Gastrocnemius medialis (tissue), 4 donors: ENCODE measurements at regions not wholly inside any gene's neighbourhood (a gene's known extent, or its start where the extent isn't known, plus 50 kb on each side); places are given as distances from the start of the nearest gene placed in this dataset.

Source experiments
- ATAC-seq, 2 donors: fragments of 150-250 bp; one replicate each; pipeline ENCODE4 v1.9.1; 2016
- DNase-seq, 2 donors: peaks; one replicate each; pipeline ENCODE4 v3.0.0-alpha.2; 2019
- H3K27ac ChIP-seq, 4 donors: fragments of 200-600 bp; sonication (generic); 1 replicate in 1 of 4; 2 replicates in 3 of 4; pipeline ENCODE4 v1.5.1; 2016 to 2018; ENCODE audit warnings: mild to moderate bottlenecking in 2 of 4, moderate library complexity in 1 of 4
- H3K27me3 ChIP-seq, 3 donors: fragments of 200-600 bp; sonication (generic) in 2 of 3; 1 replicate in 1 of 3; 2 replicates in 2 of 3; pipeline versions ENCODE4 v1.5.1 to v1.6.0; 2016 to 2019; ENCODE audit warnings: mild to moderate bottlenecking in 1 of 3, moderate library complexity in 1 of 3
- H3K36me3 ChIP-seq, 2 donors: fragments of 200-600 bp; sonication (generic) in 1 of 2; one replicate each; pipeline ENCODE4 v1.5.1; 2017 to 2018
- H3K4me1 ChIP-seq, 2 donors: fragments of 200-600 bp; sonication (generic) in 1 of 2; one replicate each; pipeline ENCODE4 v1.5.1; 2016 to 2017; ENCODE audit warnings: mild to moderate bottlenecking in 2 of 2
- H3K4me3 ChIP-seq, 4 donors: fragments of 200-600 bp; sonication (generic) in 3 of 4; 1 replicate in 1 of 4; 2 replicates in 3 of 4; pipeline ENCODE4 v1.5.1; 2016 to 2019; ENCODE audit warnings: mild to moderate bottlenecking in 2 of 4
- H3K9me3 ChIP-seq, 3 donors: fragments of 200-600 bp; sonication (generic) in 2 of 3; 1 replicate in 1 of 3; 2 replicates in 2 of 3; pipeline ENCODE4 v1.5.1; 2016 to 2019
- POLR2A ChIP-seq, 2 donors: fragments of 450-650 bp; IDR thresholded peaks; one replicate each; pipeline ENCODE4 v1.6.1; 2017; ENCODE audit warnings: antibody characterized with exemption in 2 of 2, mild to moderate bottlenecking in 2 of 2, moderate library complexity in 2 of 2
- in situ Hi-C, 4 donors: fragments of 200-750 bp; cut with MboI; loops; one replicate each; pipeline versions ENCODE4 v1.15.0 to v1.8.0; 2017; ENCODE audit warnings: low sequenced_read_pairs in 4 of 4
- intact Hi-C: fragments of 100-400 bp; cut with DNase I; formaldehyde crosslinking; loops from one replicate; pipeline ENCODE4 v1.15.1; 2023; ENCODE audit warnings: low total_unique reads
- TF ChIP-seq, protein P1 (sequence below), 5 experiments: fragments of 450-650 bp in 3 of 5; fragments of 200-600 bp in 2 of 5; sonication (generic) in 2 of 5; IDR thresholded peaks in 4 of 5; conservative IDR thresholded peaks in 1 of 5; 1 replicate in 4 of 5; 2 replicates in 1 of 5; pipeline ENCODE4 v1.5.1; 2016 to 2019; ENCODE audit warnings: antibody characterized with exemption in 5 of 5, mild to moderate bottlenecking in 3 of 5, moderate library complexity in 3 of 5

DNA sequence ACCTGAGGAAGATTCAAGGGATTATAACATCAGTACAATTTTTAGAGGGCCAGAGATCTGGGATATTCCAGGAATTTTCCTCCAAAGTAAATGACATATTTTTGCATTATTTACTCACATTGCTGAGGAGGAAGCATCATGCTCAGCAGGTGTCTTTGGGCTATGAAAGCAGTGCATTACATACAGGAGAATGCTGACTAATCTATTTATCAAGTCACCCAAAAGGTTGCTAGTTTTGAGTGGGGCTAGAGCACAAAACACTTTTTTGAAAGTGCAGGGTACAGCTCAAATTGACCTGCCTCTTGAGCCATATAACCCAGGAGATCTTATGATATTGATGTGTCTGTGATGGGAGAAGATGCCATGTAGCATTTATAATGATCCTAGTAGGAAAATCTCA is 603.1 kb downstream of the POM121L12 start:
- H3K27ac ChIP-seq, result no peak overlapping the region
- DNase-seq (no peak), ATAC-seq (no peak)
- no peaks in the 10 kb centered on the region for H3K36me3 ChIP-seq
- no peak for TF ChIP-seq POLR2A (IDR thresholded peaks at IDR 0.05)
- TF ChIP-seq, protein P1, sequence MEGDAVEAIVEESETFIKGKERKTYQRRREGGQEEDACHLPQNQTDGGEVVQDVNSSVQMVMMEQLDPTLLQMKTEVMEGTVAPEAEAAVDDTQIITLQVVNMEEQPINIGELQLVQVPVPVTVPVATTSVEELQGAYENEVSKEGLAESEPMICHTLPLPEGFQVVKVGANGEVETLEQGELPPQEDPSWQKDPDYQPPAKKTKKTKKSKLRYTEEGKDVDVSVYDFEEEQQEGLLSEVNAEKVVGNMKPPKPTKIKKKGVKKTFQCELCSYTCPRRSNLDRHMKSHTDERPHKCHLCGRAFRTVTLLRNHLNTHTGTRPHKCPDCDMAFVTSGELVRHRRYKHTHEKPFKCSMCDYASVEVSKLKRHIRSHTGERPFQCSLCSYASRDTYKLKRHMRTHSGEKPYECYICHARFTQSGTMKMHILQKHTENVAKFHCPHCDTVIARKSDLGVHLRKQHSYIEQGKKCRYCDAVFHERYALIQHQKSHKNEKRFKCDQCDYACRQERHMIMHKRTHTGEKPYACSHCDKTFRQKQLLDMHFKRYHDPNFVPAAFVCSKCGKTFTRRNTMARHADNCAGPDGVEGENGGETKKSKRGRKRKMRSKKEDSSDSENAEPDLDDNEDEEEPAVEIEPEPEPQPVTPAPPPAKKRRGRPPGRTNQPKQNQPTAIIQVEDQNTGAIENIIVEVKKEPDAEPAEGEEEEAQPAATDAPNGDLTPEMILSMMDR (IDR thresholded peaks at IDR 0.05 in 4 of 5, conservative IDR thresholded peaks at IDR 0.05 in 1 of 5), result no peak
- H3K4me3 ChIP-seq, result no peak overlapping the region
- in situ Hi-C loops, result no loop called here
- intact Hi-C loops, result no loop called here
- no peaks in the 10 kb centered on the region for H3K9me3 ChIP-seq
- no peaks in the 10 kb centered on the region for H3K27me3 ChIP-seq
- H3K4me1 ChIP-seq, result no peaks in the 10 kb centered on the region

DNA sequence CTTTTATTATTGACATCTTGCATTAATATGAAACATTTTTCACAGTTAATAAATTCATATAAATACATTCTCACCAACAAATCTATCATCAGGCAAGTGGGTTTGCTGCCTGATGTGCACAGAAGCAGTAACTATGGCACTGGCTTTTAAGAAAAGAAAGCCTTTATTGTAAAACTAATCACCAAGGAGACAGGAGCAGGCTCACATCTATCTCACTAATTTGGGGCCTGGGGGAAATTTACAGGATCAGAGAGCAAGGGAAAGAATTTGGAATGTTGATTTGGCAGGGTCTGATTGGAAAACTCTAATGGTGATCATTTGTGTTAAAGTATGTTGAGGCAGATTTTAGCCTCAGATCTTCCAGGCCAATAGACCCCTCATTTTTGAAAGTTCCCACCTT is 605.7 kb downstream of the POM121L12 start:
- Histone ChIP-seq H3K4me1 (no peaks in the 10 kb centered on the region), H3K9me3 (no peaks in the 10 kb centered on the region), H3K27me3 (no peaks in the 10 kb centered on the region), H3K27ac (no peak overlapping the region), H3K4me3 (no peak overlapping the region), H3K36me3 (no peaks in the 10 kb centered on the region)
- in situ Hi-C loops (no loop called here), intact Hi-C loops (no loop called here)
- TF ChIP-seq, protein P1 (IDR thresholded peaks at IDR 0.05 in 4 of 5, conservative IDR thresholded peaks at IDR 0.05 in 1 of 5), result no peak
- TF ChIP-seq POLR2A (IDR thresholded peaks at IDR 0.05), result no peak
- ATAC-seq (no peak), DNase-seq (no peak)

DNA sequence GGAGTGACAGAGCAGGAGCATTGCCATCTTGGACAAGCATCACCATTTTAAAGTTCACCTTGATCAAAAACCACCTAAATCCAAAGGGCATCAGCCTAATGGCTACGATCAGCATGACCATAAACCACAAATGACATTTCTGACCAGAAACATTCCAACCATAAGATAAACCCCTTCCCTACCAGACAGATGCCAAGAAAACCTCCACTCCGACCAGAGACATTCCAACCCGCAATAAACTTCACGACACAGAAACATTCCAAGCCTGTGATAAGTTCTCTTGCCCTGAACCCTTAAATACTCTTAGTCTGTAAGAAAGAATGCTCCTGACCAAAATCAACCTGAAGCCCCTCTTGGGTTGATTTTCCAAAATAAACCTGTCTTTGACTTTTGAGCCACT is 606.9 kb downstream of the POM121L12 start:
- in situ Hi-C loops, result no loop called here
- ATAC-seq, result no peak
- H3K4me3 ChIP-seq, result no peak overlapping the region

DNA sequence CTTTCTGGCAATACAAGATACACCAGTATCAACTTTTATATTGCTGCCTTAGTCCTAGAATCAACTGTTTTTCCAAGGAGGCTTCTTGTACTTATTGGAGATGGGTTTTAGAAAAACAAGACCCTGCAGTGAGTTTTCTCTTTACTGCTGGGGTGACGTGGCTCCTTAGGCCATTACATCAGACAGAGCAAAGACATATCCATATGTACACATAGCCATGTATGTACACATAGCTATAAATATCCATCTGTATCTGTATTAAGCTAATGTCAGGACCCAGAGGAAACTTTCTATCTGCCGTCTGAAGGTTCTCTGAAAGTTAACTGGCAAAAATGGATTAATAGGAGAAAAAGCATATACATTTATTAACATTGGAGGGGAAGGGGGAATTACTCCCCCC is 607.4 kb downstream of the POM121L12 start:
- no peak overlapping the region for H3K4me3 ChIP-seq
- intact Hi-C loops, result no loop called here
- no peaks in the 10 kb centered on the region for H3K27me3 ChIP-seq
- TF ChIP-seq POLR2A (IDR thresholded peaks at IDR 0.05), result no peak
- TF ChIP-seq, protein P1 (IDR thresholded peaks at IDR 0.05 in 4 of 5, conservative IDR thresholded peaks at IDR 0.05 in 1 of 5), result no peak
- no peak for DNase-seq
- no peak overlapping the region for H3K27ac ChIP-seq
- no peaks in the 10 kb centered on the region for H3K9me3 ChIP-seq
- no peaks in the 10 kb centered on the region for H3K36me3 ChIP-seq
- in situ Hi-C loops, result no loop called here
- no peaks in the 10 kb centered on the region for H3K4me1 ChIP-seq
- no peak for ATAC-seq

More for the DNA sequence above, 606.9 kb downstream of the POM121L12 start:
- intact Hi-C loops, result no loop called here
- TF ChIP-seq, protein P1 (IDR thresholded peaks at IDR 0.05 in 4 of 5, conservative IDR thresholded peaks at IDR 0.05 in 1 of 5), result no peak
- no peak for TF ChIP-seq POLR2A (IDR thresholded peaks at IDR 0.05)
- Histone ChIP-seq H3K9me3 (no peaks in the 10 kb centered on the region), H3K27ac (no peak overlapping the region), H3K4me1 (no peaks in the 10 kb centered on the region), H3K36me3 (no peaks in the 10 kb centered on the region), H3K27me3 (no peaks in the 10 kb centered on the region)
- no peak for DNase-seq

DNA sequence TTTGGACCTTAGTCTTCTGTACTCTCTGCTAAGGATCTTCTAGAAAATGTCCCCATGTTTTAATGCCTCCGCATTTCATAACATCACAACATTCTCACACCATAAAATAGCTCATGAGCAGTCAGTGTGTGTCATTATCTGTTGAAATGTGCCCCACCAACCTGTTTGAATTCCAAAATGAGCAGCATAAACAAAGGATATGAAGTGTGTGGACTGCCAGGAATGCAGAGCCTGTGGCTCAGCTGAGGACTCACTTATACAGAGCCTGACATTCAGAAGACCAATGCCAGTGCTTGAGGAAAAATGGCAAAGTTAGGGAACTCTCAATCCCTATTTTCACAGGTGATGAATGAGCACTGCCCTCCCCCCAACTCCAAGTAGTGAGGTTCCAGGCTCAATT is 621.4 kb downstream of the POM121L12 start:
- intact Hi-C loops, result no loop called here
- Histone ChIP-seq H3K9me3 (no peaks in the 10 kb centered on the region), H3K4me1 (no peaks in the 10 kb centered on the region), H3K36me3 (no peaks in the 10 kb centered on the region), H3K27ac (no peak overlapping the region), H3K27me3 (no peaks in the 10 kb centered on the region), H3K4me3 (no peak overlapping the region)
- in situ Hi-C loops, result no loop called here
- DNase-seq, result no peak
- TF ChIP-seq POLR2A (IDR thresholded peaks at IDR 0.05), result no peak
- TF ChIP-seq, protein P1 (IDR thresholded peaks at IDR 0.05 in 4 of 5, conservative IDR thresholded peaks at IDR 0.05 in 1 of 5), result no peak
- no peak for ATAC-seq
